Right lobe of liver (tissue), 4 donors: ENCODE measurements at regions not wholly inside any gene's neighbourhood (a gene's known extent, or its start where the extent isn't known, plus 50 kb on each side); places are given as distances from the start of the nearest gene placed in this dataset.
"Not testable (repeated sequence)": the region's sequence is repeated elsewhere in the genome, so short reads cannot be mapped to it uniquely, and the experiment has no call there.

Source experiments
- POLR2A ChIP-seq: fragments of 450-650 bp; IDR thresholded peaks from one replicate; pipeline ENCODE4 v1.6.1; 2017; ENCODE audit warnings: antibody characterized with exemption, mild to moderate bottlenecking
- TF ChIP-seq, protein P1 (sequence below), 4 donors: fragments of 200-600 bp in 3 of 4; fragments of 450-650 bp in 1 of 4; IDR thresholded peaks; one replicate each; pipeline versions ENCODE4 v1.5.1 to v1.8.0; 2016 to 2022; ENCODE audit warnings: antibody characterized with exemption in 4 of 4, mild to moderate bottlenecking in 2 of 4
- donor health status: DM: no; HTN: no; CAD: no.
- donor health status: DM: no; HTN: no; CAD: no.
- donor health status: DM: no; HTN: yes; CAD: no.

GRCh38 chr6:67095618-67096226 lies 1388.7 kb upstream of the EYS start:
- TF ChIP-seq, protein P1, sequence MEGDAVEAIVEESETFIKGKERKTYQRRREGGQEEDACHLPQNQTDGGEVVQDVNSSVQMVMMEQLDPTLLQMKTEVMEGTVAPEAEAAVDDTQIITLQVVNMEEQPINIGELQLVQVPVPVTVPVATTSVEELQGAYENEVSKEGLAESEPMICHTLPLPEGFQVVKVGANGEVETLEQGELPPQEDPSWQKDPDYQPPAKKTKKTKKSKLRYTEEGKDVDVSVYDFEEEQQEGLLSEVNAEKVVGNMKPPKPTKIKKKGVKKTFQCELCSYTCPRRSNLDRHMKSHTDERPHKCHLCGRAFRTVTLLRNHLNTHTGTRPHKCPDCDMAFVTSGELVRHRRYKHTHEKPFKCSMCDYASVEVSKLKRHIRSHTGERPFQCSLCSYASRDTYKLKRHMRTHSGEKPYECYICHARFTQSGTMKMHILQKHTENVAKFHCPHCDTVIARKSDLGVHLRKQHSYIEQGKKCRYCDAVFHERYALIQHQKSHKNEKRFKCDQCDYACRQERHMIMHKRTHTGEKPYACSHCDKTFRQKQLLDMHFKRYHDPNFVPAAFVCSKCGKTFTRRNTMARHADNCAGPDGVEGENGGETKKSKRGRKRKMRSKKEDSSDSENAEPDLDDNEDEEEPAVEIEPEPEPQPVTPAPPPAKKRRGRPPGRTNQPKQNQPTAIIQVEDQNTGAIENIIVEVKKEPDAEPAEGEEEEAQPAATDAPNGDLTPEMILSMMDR (IDR thresholded peaks at IDR 0.05), result not testable (repeated sequence)
- not testable (repeated sequence) for TF ChIP-seq POLR2A
